Keratinocyte (primary cell): ENCODE measurements at regions not wholly inside any gene's neighbourhood (a gene's known extent, or its start where the extent isn't known, plus 50 kb on each side); places are given as distances from the start of the nearest gene placed in this dataset.

Source experiments
- CTCF ChIP-seq, 3 experiments: IDR thresholded peaks in 1 of 3; conservative IDR thresholded peaks in 1 of 3; optimal IDR thresholded peaks in 1 of 3; 2 replicates in 2 of 3; 3 replicates in 1 of 3; pipeline versions ENCODE3 to v1.5.1; 2011; ENCODE audit warnings: low read length in 3 of 3, mild to moderate bottlenecking in 3 of 3, moderate library complexity in 2 of 3, control low read depth in 1 of 3, inconsistent platforms in 1 of 3; ENCODE audit not compliant: insufficient read depth in 2 of 3; ENCODE audit errors: extremely low read depth in 1 of 3
- EZH2 ChIP-seq: IDR thresholded peaks from one replicate; pipeline ENCODE4 v1.6.1; 2012; ENCODE audit warnings: inconsistent platforms, mild to moderate bottlenecking, low read length, moderate library complexity

- no peak for TF ChIP-seq CTCF (optimal IDR thresholded peaks at IDR 0.05 in 1 of 3, IDR thresholded peaks at IDR 0.05 in 1 of 3, conservative IDR thresholded peaks at IDR 0.05 in 1 of 3; ENCODE audit: extremely low read depth in 1 of 3, insufficient read depth in 2 of 3, low read length in 3 of 3)
- TF ChIP-seq EZH2: no peak
Observed at GRCh38 chr11:13119941-13120520, 110.9 kb downstream of the RASSF10 start.
